Globus pallidus (tissue), 1 donor: ENCODE measurements at regions not wholly inside any gene's neighbourhood (a gene's known extent, or its start where the extent isn't known, plus 50 kb on each side); places are given as distances from the start of the nearest gene placed in this dataset.

Experiments
- DNase-seq: peaks from one replicate; pipeline ENCODE4 v3.0.0-alpha.2; 2015; ENCODE audit warnings: low spot score

GRCh38 chr2:163459986-163460385 lies 275.8 kb downstream of the FIGN start:
- DNase-seq: no peak

GRCh38 chr2:163456953-163457743 lies 278.7 kb downstream of the FIGN start:
- DNase-seq: no peak

GRCh38 chr2:163455815-163456214 lies 280.0 kb downstream of the FIGN start:
- DNase-seq: no peak

- DNase-seq: no peak
Observed at GRCh38 chr2:163453920-163454319, 281.9 kb downstream of the FIGN start.

GRCh38 chr2:163441603-163442002 lies 294.2 kb downstream of the FIGN start:
- no peak for DNase-seq

GRCh38 chr2:163436963-163437362 lies 298.8 kb downstream of the FIGN start:
- no peak for DNase-seq

GRCh38 chr2:163428187-163428586 lies 307.6 kb downstream of the FIGN start:
- no peak for DNase-seq

GRCh38 chr2:163420604-163421003 lies 315.2 kb downstream of the FIGN start:
- no peak for DNase-seq

- DNase-seq: no peak
Observed at GRCh38 chr2:163419000-163419830, 316.6 kb downstream of the FIGN start.

- DNase-seq: no peak
Observed at GRCh38 chr2:163417596-163418337, 318.0 kb downstream of the FIGN start.

- DNase-seq: no peak
Observed at GRCh38 chr2:163414121-163414520, 321.7 kb downstream of the FIGN start.

GRCh38 chr2:163407296-163407695 lies 328.5 kb downstream of the FIGN start:
- DNase-seq: no peak

GRCh38 chr2:163405298-163405697 lies 330.5 kb downstream of the FIGN start:
- DNase-seq: no peak

GRCh38 chr2:163401481-163401880 lies 334.3 kb downstream of the FIGN start:
- no peak for DNase-seq

- DNase-seq: no peak
Observed at GRCh38 chr2:163397451-163397850, 338.4 kb downstream of the FIGN start.

- no peak for DNase-seq
Observed at GRCh38 chr2:163395602-163396001, 340.2 kb downstream of the FIGN start.

- no peak for DNase-seq
Observed at GRCh38 chr2:163389838-163390237, 346.0 kb downstream of the FIGN start.

GRCh38 chr2:163375472-163375871 lies 360.3 kb downstream of the FIGN start:
- no peak for DNase-seq

GRCh38 chr2:163375070-163375469 lies 360.7 kb downstream of the FIGN start:
- DNase-seq: no peak

- DNase-seq: no peak
Observed at GRCh38 chr2:163374282-163374681, 361.5 kb downstream of the FIGN start.

GRCh38 chr2:163373496-163373895 lies 362.3 kb downstream of the FIGN start:
- DNase-seq: no peak

- DNase-seq: no peak
Observed at GRCh38 chr2:163370169-163370886, 365.5 kb downstream of the FIGN start.
